Renal pelvis (tissue), 1 donor: ENCODE measurements at regions not wholly inside any gene's neighbourhood (a gene's known extent, or its start where the extent isn't known, plus 50 kb on each side); places are given as distances from the start of the nearest gene placed in this dataset.
"Not testable (repeated sequence)": the region's sequence is repeated elsewhere in the genome, so short reads cannot be mapped to it uniquely, and the experiment has no call there.

Experiments
- DNase-seq: peaks from one replicate; pipeline ENCODE4 v3.0.0-alpha.2; 2013

GRCh38 chr6:60384614-60385013 lies 1901.4 kb downstream of the KHDRBS2 start:
- DNase-seq = not testable (repeated sequence)

- DNase-seq = not testable (repeated sequence)
These were observed 1903.3 kb downstream of the KHDRBS2 start for GRCh38 chr6:60382771-60383170.

- not testable (repeated sequence) for DNase-seq
These were observed 1911.9 kb downstream of the KHDRBS2 start for GRCh38 chr6:60374078-60374477.

- DNase-seq = not testable (repeated sequence)
These were observed 1918.2 kb downstream of the KHDRBS2 start for GRCh38 chr6:60367800-60368199.

GRCh38 chr6:60365901-60366300 lies 1920.1 kb downstream of the KHDRBS2 start:
- peak; percentile 24 for DNase-seq

- not testable (repeated sequence) for DNase-seq
These were observed 1943.5 kb downstream of the KHDRBS2 start for GRCh38 chr6:60342411-60343008.

- DNase-seq = not testable (repeated sequence)
These were observed 1947.5 kb downstream of the KHDRBS2 start for GRCh38 chr6:60338328-60339071.

- not testable (repeated sequence) for DNase-seq
These were observed 1950.9 kb downstream of the KHDRBS2 start for GRCh38 chr6:60335124-60335523.

GRCh38 chr6:60333708-60334107 lies 1952.3 kb downstream of the KHDRBS2 start:
- DNase-seq = not testable (repeated sequence)

GRCh38 chr6:60308939-60309338 lies 1977.1 kb downstream of the KHDRBS2 start:
- not testable (repeated sequence) for DNase-seq
